ENCODE measurements at regions not wholly inside any gene's neighbourhood (a gene's known extent, or its start where the extent isn't known, plus 50 kb on each side); places are given as distances from the start of the nearest gene placed in this dataset.

DNA sequence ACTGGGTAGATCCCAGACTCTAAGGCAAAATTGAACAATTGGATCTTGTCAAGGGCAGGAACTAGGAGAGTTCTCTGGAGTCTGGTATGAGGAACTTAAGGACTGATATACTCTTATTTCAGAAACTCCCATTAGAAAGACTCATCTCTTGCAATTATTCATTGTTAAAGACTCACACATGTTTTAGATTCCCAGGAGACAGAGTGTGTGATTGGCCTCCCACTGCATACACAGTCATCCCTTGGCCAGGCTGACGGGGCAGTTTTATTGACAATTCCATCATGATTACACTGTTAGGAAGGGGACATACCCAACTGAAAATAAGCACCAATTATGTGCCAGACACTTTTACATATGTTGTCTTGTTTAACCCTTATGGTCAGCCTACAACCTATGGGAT lies 347.2 kb downstream of the DMAC1 start:
- TF ChIP-seq, protein P1, sequence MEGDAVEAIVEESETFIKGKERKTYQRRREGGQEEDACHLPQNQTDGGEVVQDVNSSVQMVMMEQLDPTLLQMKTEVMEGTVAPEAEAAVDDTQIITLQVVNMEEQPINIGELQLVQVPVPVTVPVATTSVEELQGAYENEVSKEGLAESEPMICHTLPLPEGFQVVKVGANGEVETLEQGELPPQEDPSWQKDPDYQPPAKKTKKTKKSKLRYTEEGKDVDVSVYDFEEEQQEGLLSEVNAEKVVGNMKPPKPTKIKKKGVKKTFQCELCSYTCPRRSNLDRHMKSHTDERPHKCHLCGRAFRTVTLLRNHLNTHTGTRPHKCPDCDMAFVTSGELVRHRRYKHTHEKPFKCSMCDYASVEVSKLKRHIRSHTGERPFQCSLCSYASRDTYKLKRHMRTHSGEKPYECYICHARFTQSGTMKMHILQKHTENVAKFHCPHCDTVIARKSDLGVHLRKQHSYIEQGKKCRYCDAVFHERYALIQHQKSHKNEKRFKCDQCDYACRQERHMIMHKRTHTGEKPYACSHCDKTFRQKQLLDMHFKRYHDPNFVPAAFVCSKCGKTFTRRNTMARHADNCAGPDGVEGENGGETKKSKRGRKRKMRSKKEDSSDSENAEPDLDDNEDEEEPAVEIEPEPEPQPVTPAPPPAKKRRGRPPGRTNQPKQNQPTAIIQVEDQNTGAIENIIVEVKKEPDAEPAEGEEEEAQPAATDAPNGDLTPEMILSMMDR (IDR thresholded peaks at IDR 0.05; ENCODE audit: control extremely low read depth in 1 of 3, insufficient read depth in 1 of 3, low read depth in 1 of 3, low read length in 3 of 3), result no peak
- TF ChIP-seq, protein P2, sequence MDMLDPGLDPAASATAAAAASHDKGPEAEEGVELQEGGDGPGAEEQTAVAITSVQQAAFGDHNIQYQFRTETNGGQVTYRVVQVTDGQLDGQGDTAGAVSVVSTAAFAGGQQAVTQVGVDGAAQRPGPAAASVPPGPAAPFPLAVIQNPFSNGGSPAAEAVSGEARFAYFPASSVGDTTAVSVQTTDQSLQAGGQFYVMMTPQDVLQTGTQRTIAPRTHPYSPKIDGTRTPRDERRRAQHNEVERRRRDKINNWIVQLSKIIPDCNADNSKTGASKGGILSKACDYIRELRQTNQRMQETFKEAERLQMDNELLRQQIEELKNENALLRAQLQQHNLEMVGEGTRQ (IDR thresholded peaks at IDR 0.05; ENCODE audit: low read length), result no peak
- no peak for TF ChIP-seq EP300 (IDR thresholded peaks at IDR 0.05; ENCODE audit: borderline replicate concordance in 1 of 2, low read depth in 2 of 2, low read length in 2 of 2)
- TF ChIP-seq CHD2 (IDR thresholded peaks at IDR 0.05; ENCODE audit: low read length), result no peak
- TF ChIP-seq YY1 (IDR thresholded peaks at IDR 0.05; ENCODE audit: low read depth, low read length), result no peak
- TF ChIP-seq POLR2A (IDR thresholded peaks at IDR 0.05; ENCODE audit: control extremely low read depth in 1 of 2, low read depth in 2 of 2, low read length in 2 of 2), result no peak
- TF ChIP-seq, protein P3, sequence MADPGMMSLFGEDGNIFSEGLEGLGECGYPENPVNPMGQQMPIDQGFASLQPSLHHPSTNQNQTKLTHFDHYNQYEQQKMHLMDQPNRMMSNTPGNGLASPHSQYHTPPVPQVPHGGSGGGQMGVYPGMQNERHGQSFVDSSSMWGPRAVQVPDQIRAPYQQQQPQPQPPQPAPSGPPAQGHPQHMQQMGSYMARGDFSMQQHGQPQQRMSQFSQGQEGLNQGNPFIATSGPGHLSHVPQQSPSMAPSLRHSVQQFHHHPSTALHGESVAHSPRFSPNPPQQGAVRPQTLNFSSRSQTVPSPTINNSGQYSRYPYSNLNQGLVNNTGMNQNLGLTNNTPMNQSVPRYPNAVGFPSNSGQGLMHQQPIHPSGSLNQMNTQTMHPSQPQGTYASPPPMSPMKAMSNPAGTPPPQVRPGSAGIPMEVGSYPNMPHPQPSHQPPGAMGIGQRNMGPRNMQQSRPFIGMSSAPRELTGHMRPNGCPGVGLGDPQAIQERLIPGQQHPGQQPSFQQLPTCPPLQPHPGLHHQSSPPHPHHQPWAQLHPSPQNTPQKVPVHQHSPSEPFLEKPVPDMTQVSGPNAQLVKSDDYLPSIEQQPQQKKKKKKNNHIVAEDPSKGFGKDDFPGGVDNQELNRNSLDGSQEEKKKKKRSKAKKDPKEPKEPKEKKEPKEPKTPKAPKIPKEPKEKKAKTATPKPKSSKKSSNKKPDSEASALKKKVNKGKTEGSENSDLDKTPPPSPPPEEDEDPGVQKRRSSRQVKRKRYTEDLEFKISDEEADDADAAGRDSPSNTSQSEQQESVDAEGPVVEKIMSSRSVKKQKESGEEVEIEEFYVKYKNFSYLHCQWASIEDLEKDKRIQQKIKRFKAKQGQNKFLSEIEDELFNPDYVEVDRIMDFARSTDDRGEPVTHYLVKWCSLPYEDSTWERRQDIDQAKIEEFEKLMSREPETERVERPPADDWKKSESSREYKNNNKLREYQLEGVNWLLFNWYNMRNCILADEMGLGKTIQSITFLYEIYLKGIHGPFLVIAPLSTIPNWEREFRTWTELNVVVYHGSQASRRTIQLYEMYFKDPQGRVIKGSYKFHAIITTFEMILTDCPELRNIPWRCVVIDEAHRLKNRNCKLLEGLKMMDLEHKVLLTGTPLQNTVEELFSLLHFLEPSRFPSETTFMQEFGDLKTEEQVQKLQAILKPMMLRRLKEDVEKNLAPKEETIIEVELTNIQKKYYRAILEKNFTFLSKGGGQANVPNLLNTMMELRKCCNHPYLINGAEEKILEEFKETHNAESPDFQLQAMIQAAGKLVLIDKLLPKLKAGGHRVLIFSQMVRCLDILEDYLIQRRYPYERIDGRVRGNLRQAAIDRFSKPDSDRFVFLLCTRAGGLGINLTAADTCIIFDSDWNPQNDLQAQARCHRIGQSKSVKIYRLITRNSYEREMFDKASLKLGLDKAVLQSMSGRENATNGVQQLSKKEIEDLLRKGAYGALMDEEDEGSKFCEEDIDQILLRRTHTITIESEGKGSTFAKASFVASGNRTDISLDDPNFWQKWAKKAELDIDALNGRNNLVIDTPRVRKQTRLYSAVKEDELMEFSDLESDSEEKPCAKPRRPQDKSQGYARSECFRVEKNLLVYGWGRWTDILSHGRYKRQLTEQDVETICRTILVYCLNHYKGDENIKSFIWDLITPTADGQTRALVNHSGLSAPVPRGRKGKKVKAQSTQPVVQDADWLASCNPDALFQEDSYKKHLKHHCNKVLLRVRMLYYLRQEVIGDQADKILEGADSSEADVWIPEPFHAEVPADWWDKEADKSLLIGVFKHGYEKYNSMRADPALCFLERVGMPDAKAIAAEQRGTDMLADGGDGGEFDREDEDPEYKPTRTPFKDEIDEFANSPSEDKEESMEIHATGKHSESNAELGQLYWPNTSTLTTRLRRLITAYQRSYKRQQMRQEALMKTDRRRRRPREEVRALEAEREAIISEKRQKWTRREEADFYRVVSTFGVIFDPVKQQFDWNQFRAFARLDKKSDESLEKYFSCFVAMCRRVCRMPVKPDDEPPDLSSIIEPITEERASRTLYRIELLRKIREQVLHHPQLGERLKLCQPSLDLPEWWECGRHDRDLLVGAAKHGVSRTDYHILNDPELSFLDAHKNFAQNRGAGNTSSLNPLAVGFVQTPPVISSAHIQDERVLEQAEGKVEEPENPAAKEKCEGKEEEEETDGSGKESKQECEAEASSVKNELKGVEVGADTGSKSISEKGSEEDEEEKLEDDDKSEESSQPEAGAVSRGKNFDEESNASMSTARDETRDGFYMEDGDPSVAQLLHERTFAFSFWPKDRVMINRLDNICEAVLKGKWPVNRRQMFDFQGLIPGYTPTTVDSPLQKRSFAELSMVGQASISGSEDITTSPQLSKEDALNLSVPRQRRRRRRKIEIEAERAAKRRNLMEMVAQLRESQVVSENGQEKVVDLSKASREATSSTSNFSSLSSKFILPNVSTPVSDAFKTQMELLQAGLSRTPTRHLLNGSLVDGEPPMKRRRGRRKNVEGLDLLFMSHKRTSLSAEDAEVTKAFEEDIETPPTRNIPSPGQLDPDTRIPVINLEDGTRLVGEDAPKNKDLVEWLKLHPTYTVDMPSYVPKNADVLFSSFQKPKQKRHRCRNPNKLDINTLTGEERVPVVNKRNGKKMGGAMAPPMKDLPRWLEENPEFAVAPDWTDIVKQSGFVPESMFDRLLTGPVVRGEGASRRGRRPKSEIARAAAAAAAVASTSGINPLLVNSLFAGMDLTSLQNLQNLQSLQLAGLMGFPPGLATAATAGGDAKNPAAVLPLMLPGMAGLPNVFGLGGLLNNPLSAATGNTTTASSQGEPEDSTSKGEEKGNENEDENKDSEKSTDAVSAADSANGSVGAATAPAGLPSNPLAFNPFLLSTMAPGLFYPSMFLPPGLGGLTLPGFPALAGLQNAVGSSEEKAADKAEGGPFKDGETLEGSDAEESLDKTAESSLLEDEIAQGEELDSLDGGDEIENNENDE (IDR thresholded peaks at IDR 0.05; ENCODE audit: insufficient replicate concordance, low read length), result no peak
- TF ChIP-seq GTF2F1 (IDR thresholded peaks at IDR 0.05; ENCODE audit: borderline replicate concordance, low read depth, low read length), result no peak
- TF ChIP-seq SRF (IDR thresholded peaks at IDR 0.05; ENCODE audit: low read depth, low read length), result no peak
- TF ChIP-seq SIRT6 (IDR thresholded peaks at IDR 0.05; ENCODE audit: low read length), result no peak
- no peak for TF ChIP-seq POLR2AphosphoS5 (IDR thresholded peaks at IDR 0.05; ENCODE audit: low read depth, low read length)

All from H1 (cell line).